Choroid plexus epithelial cell (primary cell): ENCODE measurements at regions not wholly inside any gene's neighbourhood (a gene's known extent, or its start where the extent isn't known, plus 50 kb on each side); places are given as distances from the start of the nearest gene placed in this dataset.

Experiments
- DNase-seq: peaks from one replicate; pipeline ENCODE4 v3.0.0-alpha.2; 2010; ENCODE audit warnings: low read depth
- H3K4me3 ChIP-seq: 2 replicates; pipeline ENCODE4 v1.5.1; 2011; ENCODE audit warnings: low read depth, mild to moderate bottlenecking, control low read depth, low read length, moderate library complexity
- CTCF ChIP-seq: conservative IDR thresholded peaks from 2 replicates; pipeline ENCODE4 v1.5.1; 2011; ENCODE audit warnings: low read depth, mild to moderate bottlenecking, control low read depth, inconsistent platforms, low read length, moderate library complexity

DNA sequence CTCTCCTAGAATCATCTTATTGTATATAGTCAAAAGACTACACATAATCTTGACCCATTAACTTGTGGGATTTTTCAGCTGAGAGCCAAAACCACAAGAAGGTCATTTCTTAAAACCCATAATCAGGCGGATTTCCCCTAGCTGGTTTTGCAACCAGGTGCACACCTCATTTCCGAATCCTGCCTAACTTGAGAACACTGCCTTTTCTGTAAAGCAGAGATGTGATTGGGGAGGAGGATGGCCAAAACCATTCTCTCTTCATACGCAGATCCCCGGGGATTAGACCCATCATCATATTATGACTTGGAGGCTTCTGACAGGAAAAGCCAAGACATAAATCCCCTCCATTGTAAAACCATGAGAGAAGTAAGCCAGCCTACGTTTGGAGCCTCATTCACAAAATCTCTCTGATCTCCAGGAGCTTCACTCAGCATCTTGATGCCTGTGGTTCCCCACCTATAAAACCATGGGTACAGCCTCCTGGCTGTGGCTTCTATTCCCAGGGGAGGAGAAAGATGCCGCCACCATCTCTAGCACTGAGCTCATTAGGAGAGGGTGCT is 191.3 kb downstream of the KIF18A start:
- no peak overlapping the region for H3K4me3 ChIP-seq
- DNase-seq = no peak

DNA sequence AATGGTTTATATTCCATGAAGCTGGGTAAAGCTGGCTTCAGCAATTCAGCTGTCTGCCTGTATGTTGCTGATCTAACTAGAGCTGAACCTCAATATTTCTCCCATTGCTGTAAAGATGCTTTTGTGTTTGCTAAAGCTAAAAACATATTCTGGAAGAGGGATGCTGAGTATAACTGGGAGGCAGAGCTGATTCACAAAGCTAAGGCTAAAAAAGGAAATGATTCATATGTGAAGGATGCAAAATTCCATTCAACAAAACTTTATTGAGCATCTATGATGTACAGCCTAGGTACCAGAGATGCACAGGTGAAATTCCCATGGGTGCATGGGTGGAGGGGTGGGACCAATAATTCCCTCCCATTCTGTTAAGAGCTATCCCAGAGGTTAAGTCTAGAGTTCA is 193.9 kb downstream of the KIF18A start:
- DNase-seq = no peak
- TF ChIP-seq CTCF = no peak
- no peak overlapping the region for H3K4me3 ChIP-seq

More for the DNA sequence above, 191.3 kb downstream of the KIF18A start:
- no peak for TF ChIP-seq CTCF

DNA sequence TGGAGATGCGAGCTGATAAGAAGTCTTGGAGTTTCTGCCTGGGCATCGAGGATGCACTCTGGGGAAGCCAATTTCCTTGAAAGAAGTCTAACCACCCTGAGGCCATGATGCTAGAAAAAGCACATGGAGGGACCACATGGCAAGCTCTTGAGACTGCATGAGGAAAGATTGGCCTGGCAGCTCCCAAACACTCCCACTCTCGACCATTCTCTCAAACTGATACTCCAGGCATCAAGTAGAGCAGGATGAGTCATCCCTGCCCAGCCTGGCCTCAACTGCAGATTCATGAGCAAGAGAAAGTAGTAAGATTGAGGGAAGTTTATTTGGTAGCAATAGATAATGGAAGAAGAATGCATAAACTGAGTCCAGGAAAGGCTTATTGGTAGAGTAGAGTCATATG is 194.3 kb downstream of the KIF18A start:
- TF ChIP-seq CTCF = no peak
- peak; percentile 61 for DNase-seq
- H3K4me3 ChIP-seq = no peak overlapping the region

DNA sequence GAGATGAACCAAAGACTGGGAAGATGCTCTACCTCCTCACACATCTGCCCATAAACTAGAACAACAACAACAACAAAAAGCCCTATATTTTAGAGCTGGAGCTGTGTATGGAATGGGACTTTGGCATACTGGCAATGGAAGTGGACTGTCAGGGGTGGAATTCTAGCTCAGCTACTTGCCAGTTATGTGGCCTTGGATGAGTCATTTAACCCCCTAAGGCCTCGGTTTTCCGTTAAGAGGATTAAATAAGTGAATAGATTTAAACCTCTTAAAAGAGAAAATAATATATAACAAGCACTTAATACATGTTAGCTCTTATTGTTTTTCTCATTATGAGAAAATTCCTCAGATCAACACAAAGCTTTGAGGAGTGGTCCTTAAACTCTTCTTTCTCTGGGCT is 195.0 kb downstream of the KIF18A start:
- DNase-seq = peak; percentile 67
- no peak for TF ChIP-seq CTCF
- H3K4me3 ChIP-seq = no peak overlapping the region

DNA sequence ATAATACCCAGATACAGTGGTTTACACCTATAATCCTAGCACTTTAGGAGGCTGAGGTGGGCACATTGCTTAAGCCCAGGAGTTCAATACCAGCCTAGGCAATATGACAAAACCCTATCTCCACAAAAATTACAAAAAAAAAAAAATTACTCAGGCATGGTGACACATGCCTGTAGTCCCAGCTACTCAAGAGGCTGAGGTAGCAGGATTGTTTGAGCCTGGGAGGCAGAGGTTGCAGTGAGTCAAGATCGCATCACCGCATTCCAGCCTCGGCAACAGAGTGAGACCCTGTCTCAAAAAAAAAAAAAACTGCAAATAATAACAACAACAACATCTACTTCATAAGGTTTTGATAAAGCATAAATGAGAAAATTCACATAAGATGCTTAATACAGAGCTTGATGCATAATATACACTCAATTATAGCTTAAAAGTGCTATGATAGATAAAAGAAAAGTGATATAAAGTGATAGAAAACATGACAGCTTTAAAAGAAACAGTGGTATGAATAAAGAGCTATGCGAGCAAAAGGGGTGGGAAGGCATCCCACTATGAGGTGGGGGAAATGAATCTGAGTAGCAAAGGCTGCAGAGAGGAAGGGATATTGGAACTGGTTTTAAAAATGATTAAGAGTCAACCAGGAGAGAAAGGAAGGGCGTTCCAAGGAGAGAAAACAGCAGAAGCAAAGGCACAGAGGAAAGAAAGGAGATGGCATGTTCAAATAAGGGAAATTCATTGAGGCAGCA is 197.6 kb downstream of the KIF18A start:
- no peak overlapping the region for H3K4me3 ChIP-seq
- no peak for TF ChIP-seq CTCF
- peak; percentile 49 for DNase-seq

- TF ChIP-seq CTCF = peak; percentile 8
- H3K4me3 ChIP-seq = no peak overlapping the region
- no peak for DNase-seq
These were observed 198.6 kb downstream of the KIF18A start for GRCh38 chr11:27909386-27909785.

GRCh38 chr11:27908621-27909020 is 199.3 kb downstream of the KIF18A start:
- no peak for DNase-seq
- H3K4me3 ChIP-seq = no peak overlapping the region
- TF ChIP-seq CTCF = no peak
